H1 (cell line): ENCODE measurements at regions not wholly inside any gene's neighbourhood (a gene's known extent, or its start where the extent isn't known, plus 50 kb on each side); places are given as distances from the start of the nearest gene placed in this dataset.

Experiments used
- CTCF ChIP-seq, 3 experiments: IDR thresholded peaks; 1 replicate in 2 of 3; 2 replicates in 1 of 3; pipeline versions ENCODE4 v1.5.1 to v1.6.1; 2011; ENCODE audit warnings: low read length in 3 of 3, mild to moderate bottlenecking in 3 of 3, inconsistent platforms in 2 of 3, low read depth in 1 of 3, moderate library complexity in 1 of 3; ENCODE audit not compliant: insufficient read depth in 1 of 3; ENCODE audit errors: control extremely low read depth in 1 of 3
- POLR2AphosphoS5 ChIP-seq: IDR thresholded peaks from 2 replicates; pipeline ENCODE4 v1.6.1; 2011; ENCODE audit warnings: low read depth, low read length
- RAD21 ChIP-seq, 2 experiments: IDR thresholded peaks in 1 of 2; conservative IDR thresholded peaks in 1 of 2; 2 replicates each; pipeline ENCODE4 v1.6.1; 2011; ENCODE audit warnings: low read depth in 2 of 2, low read length in 2 of 2, improper control_type of control experiment in 1 of 2, inconsistent platforms in 1 of 2, mild to moderate bottlenecking in 1 of 2, moderate library complexity in 1 of 2
- ZNF274 ChIP-seq: IDR thresholded peaks from 2 replicates; pipeline ENCODE4 v1.7.0; 2012; ENCODE audit warnings: low read length, borderline replicate concordance; ENCODE audit errors: extremely low read depth

GRCh38 chr13:73201626-73202025 lies 142.8 kb downstream of the KLF5 start:
- TF ChIP-seq CTCF (IDR thresholded peaks at IDR 0.05; ENCODE audit: control extremely low read depth in 1 of 3, insufficient read depth in 1 of 3, low read depth in 1 of 3, low read length in 3 of 3) = no peak
- no peak for TF ChIP-seq ZNF274
- TF ChIP-seq RAD21 (IDR thresholded peaks at IDR 0.05 in 1 of 2, conservative IDR thresholded peaks at IDR 0.05 in 1 of 2; ENCODE audit: low read depth in 2 of 2, low read length in 2 of 2) = no peak
- TF ChIP-seq POLR2AphosphoS5 = no peak
